Transverse colon (tissue), 4 donors: ENCODE measurements at regions not wholly inside any gene's neighbourhood (a gene's known extent, or its start where the extent isn't known, plus 50 kb on each side); places are given as distances from the start of the nearest gene placed in this dataset.

Source experiments
- POLR2AphosphoS5 ChIP-seq, 3 donors: sonication (generic); formaldehyde crosslinking; IDR thresholded peaks; one replicate each; pipeline ENCODE4 v1.6.1; 2016; ENCODE audit warnings: antibody characterized with exemption in 3 of 3
- TF ChIP-seq, protein P1 (sequence below), 5 experiments: fragments of 200-600 bp in 3 of 5; fragments of 450-650 bp in 2 of 5; sonication (generic) in 3 of 5; IDR thresholded peaks; 1 replicate in 2 of 5; 2 replicates in 3 of 5; pipeline ENCODE4 v1.5.1; 2016 to 2017; ENCODE audit warnings: antibody characterized with exemption in 5 of 5, inconsistent platforms in 3 of 5, mild to moderate bottlenecking in 2 of 5, moderate library complexity in 1 of 5

GRCh38 chr13:64529874-64530485, 2700.2 kb downstream of the PCDH9 start:
- TF ChIP-seq, protein P1, sequence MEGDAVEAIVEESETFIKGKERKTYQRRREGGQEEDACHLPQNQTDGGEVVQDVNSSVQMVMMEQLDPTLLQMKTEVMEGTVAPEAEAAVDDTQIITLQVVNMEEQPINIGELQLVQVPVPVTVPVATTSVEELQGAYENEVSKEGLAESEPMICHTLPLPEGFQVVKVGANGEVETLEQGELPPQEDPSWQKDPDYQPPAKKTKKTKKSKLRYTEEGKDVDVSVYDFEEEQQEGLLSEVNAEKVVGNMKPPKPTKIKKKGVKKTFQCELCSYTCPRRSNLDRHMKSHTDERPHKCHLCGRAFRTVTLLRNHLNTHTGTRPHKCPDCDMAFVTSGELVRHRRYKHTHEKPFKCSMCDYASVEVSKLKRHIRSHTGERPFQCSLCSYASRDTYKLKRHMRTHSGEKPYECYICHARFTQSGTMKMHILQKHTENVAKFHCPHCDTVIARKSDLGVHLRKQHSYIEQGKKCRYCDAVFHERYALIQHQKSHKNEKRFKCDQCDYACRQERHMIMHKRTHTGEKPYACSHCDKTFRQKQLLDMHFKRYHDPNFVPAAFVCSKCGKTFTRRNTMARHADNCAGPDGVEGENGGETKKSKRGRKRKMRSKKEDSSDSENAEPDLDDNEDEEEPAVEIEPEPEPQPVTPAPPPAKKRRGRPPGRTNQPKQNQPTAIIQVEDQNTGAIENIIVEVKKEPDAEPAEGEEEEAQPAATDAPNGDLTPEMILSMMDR (IDR thresholded peaks at IDR 0.05), result peak in 3 of 5 experiments; percentile 31 to 34 (median 32)
- TF ChIP-seq POLR2AphosphoS5 (IDR thresholded peaks at IDR 0.05), result no peak
